GM23248 (cell line): ENCODE measurements at regions not wholly inside any gene's neighbourhood (a gene's known extent, or its start where the extent isn't known, plus 50 kb on each side); places are given as distances from the start of the nearest gene placed in this dataset.

Source experiments
- EZH2 ChIP-seq: fragments of 200-600 bp; sonication (generic); IDR thresholded peaks from 2 replicates; pipeline ENCODE4 v1.6.1; 2018; ENCODE audit warnings: antibody characterized with exemption, mild to moderate bottlenecking; ENCODE audit not compliant: insufficient read depth, poor library complexity, severe bottlenecking
- EZH2phosphoT487 ChIP-seq: fragments of 200-600 bp; sonication (generic); IDR thresholded peaks from 2 replicates; pipeline ENCODE4 v1.6.1; 2018; ENCODE audit warnings: antibody characterized with exemption, moderate library complexity, mild to moderate bottlenecking, low read depth; ENCODE audit not compliant: insufficient read depth

DNA sequence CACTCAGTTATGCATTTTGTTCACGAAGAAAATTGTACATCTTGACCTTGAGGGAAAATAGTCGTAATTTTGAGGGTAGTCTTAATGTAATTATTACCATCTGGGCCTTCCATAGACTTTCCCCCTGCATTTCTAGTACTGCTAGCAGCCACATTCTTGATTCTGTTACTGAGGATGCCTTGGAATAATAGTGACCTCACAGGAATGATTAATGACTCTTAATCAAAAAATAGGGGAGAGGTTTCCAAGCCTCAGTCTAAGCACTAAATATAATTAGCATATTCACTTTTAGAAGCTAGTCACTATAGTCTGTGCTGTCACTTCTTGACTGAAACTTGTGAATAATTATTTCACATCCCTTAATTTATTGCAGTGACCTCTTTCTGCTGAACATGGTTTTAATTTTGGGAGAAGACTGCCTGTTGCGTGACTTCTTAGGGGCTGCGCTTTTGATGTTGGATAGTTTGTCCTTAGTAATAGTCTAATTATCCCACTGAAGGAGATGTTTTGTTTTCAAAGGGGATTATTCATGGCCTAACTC is 400.5 kb downstream of the ADAMTS20 start:
- TF ChIP-seq EZH2: no peak
- no peak for TF ChIP-seq EZH2phosphoT487
